OCI-LY1 (cell line): ENCODE measurements at regions not wholly inside any gene's neighbourhood (a gene's known extent, or its start where the extent isn't known, plus 50 kb on each side); places are given as distances from the start of the nearest gene placed in this dataset.

Experiments used
- H2AFZ ChIP-seq: fragments of 200-600 bp; sonication (generic), shearing (Covaris generic); 2 replicates; pipeline ENCODE4 v1.6.0; 2014; ENCODE audit warnings: antibody characterized with exemption, mild to moderate bottlenecking, low read length
- H3F3A ChIP-seq: fragments of 200-600 bp; sonication (generic), shearing (Covaris generic); 2 replicates; pipeline ENCODE4 v1.6.0; 2014; ENCODE audit warnings: mild to moderate bottlenecking, antibody characterized with exemption, low read length, moderate library complexity; ENCODE audit not compliant: insufficient read depth
- H3K27ac ChIP-seq: fragments of 200-600 bp; sonication (generic); 2 replicates; pipeline ENCODE4 v1.5.1; 2014; ENCODE audit warnings: low read length, mixed run types, mild to moderate bottlenecking, low read depth; ENCODE audit not compliant: poor library complexity, severe bottlenecking
- H3K27me3 ChIP-seq: fragments of 200-600 bp; sonication (generic); 2 replicates; pipeline ENCODE4 v1.6.0; 2014; ENCODE audit warnings: antibody characterized with exemption, mild to moderate bottlenecking, low read length, moderate library complexity; ENCODE audit not compliant: insufficient read depth
- H3K36me3 ChIP-seq: fragments of 200-600 bp; sonication (generic); 2 replicates; pipeline ENCODE4 v1.6.1; 2014; ENCODE audit warnings: mild to moderate bottlenecking, antibody characterized with exemption, low read length, moderate library complexity, mixed read lengths; ENCODE audit not compliant: insufficient read depth
- H3K4me1 ChIP-seq: fragments of 200-600 bp; sonication (generic); 2 replicates; pipeline ENCODE4 v1.5.1; 2014; ENCODE audit warnings: mild to moderate bottlenecking, low read length, moderate library complexity; ENCODE audit not compliant: insufficient read depth, severe bottlenecking
- H3K4me2 ChIP-seq: fragments of 200-600 bp; sonication (generic), shearing (Covaris generic); 2 replicates; pipeline ENCODE4 v1.6.1; 2014; ENCODE audit warnings: low read length
- H3K4me3 ChIP-seq: fragments of 200-600 bp; sonication (generic); 2 replicates; pipeline ENCODE4 v1.5.1; 2014; ENCODE audit warnings: low read length, low read depth, mild to moderate bottlenecking, mixed read lengths; ENCODE audit not compliant: poor library complexity, severe bottlenecking
- H3K79me2 ChIP-seq: fragments of 200-600 bp; shearing (Covaris generic); 2 replicates; pipeline ENCODE4 v1.6.1; 2016; ENCODE audit warnings: mixed run types, low read length, mixed read lengths; ENCODE audit not compliant: insufficient read depth
- H3K9ac ChIP-seq: fragments of 200-600 bp; sonication (generic), shearing (Covaris generic); 2 replicates; pipeline ENCODE4 v1.6.1; 2014; ENCODE audit warnings: mild to moderate bottlenecking, low read length, mixed read lengths
- H3K9me2 ChIP-seq: fragments of 200-600 bp; sonication (generic), shearing (Covaris generic); 2 replicates; pipeline ENCODE4 v1.6.1; 2014; ENCODE audit warnings: low read depth, mild to moderate bottlenecking, low read length, mixed read lengths
- H3K9me3 ChIP-seq: fragments of 200-600 bp; shearing (Covaris generic); 2 replicates; pipeline ENCODE4 v1.6.1; 2014; ENCODE audit warnings: low read length, mixed read lengths
- H4K20me1 ChIP-seq: fragments of 200-600 bp; sonication (generic), shearing (Covaris generic); 2 replicates; pipeline ENCODE4 v1.6.0; 2016; ENCODE audit warnings: mild to moderate bottlenecking, low read length; ENCODE audit not compliant: insufficient read depth
- CTCF ChIP-seq: fragments of 200-600 bp; sonication (generic), shearing (Covaris generic); IDR thresholded peaks from 2 replicates; pipeline ENCODE4 v1.5.1; 2017; ENCODE audit warnings: mild to moderate bottlenecking, antibody characterized with exemption, low read length, moderate library complexity, mixed read lengths
- EZH2 ChIP-seq: fragments of 200-600 bp; sonication (generic), shearing (Covaris generic); IDR thresholded peaks from 2 replicates; pipeline ENCODE4 v1.8.0; 2017; ENCODE audit warnings: borderline replicate concordance, mixed run types, mild to moderate bottlenecking, antibody characterized with exemption, low read length, moderate library complexity, mixed read lengths

- H4K20me1 ChIP-seq = no peaks in the 10 kb centered on the region
- no peaks in the 10 kb centered on the region for H3K79me2 ChIP-seq
- H3K27me3 ChIP-seq = no peaks in the 10 kb centered on the region; the same call in 1 of the 2 replicates
Observed at GRCh38 chr2:61715506-61715905, 138.4 kb downstream of the FAM161A start.

GRCh38 chr2:61714210-61714609 is 139.7 kb downstream of the FAM161A start:
- H3K4me3 ChIP-seq = no peak overlapping the region
- H3F3A ChIP-seq = no peaks in the 10 kb centered on the region
- no peak overlapping the region for H3K9ac ChIP-seq
- no peak overlapping the region for H3K27ac ChIP-seq
- TF ChIP-seq CTCF (no peak), EZH2 (no peak)
- no peaks in the 10 kb centered on the region for H3K4me1 ChIP-seq
- H3K9me3 ChIP-seq = no peaks in the 10 kb centered on the region
- no peaks in the 10 kb centered on the region; the same call in 1 of the 2 replicates for H3K27me3 ChIP-seq
- no peaks in the 10 kb centered on the region for H4K20me1 ChIP-seq
- H3K79me2 ChIP-seq = no peaks in the 10 kb centered on the region
- no peak overlapping the region for H3K4me2 ChIP-seq
- H3K36me3 ChIP-seq = no peaks in the 10 kb centered on the region
- H3K9me2 ChIP-seq = no peaks in the 10 kb centered on the region
- H2AFZ ChIP-seq = no peak overlapping the region

More at GRCh38 chr2:61715506-61715905, 138.4 kb downstream of the FAM161A start:
- Histone ChIP-seq H3F3A (no peaks in the 10 kb centered on the region), H3K9me3 (no peaks in the 10 kb centered on the region), H2AFZ (no peak overlapping the region), H3K36me3 (no peaks in the 10 kb centered on the region), H3K4me3 (no peak overlapping the region), H3K9me2 (no peaks in the 10 kb centered on the region), H3K27ac (no peak overlapping the region), H3K4me1 (no peaks in the 10 kb centered on the region), H3K9ac (no peak overlapping the region), H3K4me2 (no peak overlapping the region)
- TF ChIP-seq EZH2 = no peak
- no peak for TF ChIP-seq CTCF

- Histone ChIP-seq H4K20me1 (no peaks in the 10 kb centered on the region), H3F3A (no peaks in the 10 kb centered on the region), H3K27me3 (no peaks in the 10 kb centered on the region; the same call in 1 of the 2 replicates), H3K9ac (no peak overlapping the region), H3K9me3 (no peaks in the 10 kb centered on the region), H3K4me2 (no peak overlapping the region), H3K4me3 (no peak overlapping the region), H3K9me2 (no peaks in the 10 kb centered on the region), H3K36me3 (no peaks in the 10 kb centered on the region), H2AFZ (no peak overlapping the region), H3K79me2 (no peaks in the 10 kb centered on the region), H3K4me1 (no peaks in the 10 kb centered on the region), H3K27ac (no peak overlapping the region)
- TF ChIP-seq EZH2 = no peak
- no peak for TF ChIP-seq CTCF
Observed at GRCh38 chr2:61713457-61713856, 140.4 kb downstream of the FAM161A start.
